Effector memory CD8-positive, alpha-beta T cell (primary cell): ENCODE measurements at regions not wholly inside any gene's neighbourhood (a gene's known extent, or its start where the extent isn't known, plus 50 kb on each side); places are given as distances from the start of the nearest gene placed in this dataset.

Experiments used
- ATAC-seq: fragments of 150-1000 bp; cut with Tn5 transposase; replicated peaks from 2 replicates; pipeline ENCODE4 v1.10.0; 2021; ENCODE audit warnings: mild to moderate bottlenecking, moderate library complexity
- DNase-seq, 3 experiments: peaks; one replicate each; pipeline ENCODE4 v3.0.0; 2021
- H3K27ac Mint-ChIP-seq, 2 donors: one replicate each; pipeline ENCODE4 v1.8.0; 2022; ENCODE audit warnings: mild to moderate bottlenecking in 2 of 2, mixed read lengths in 2 of 2, moderate library complexity in 2 of 2
- H3K27me3 Mint-ChIP-seq, 2 donors: one replicate each; pipeline ENCODE4 v1.8.0; 2022; ENCODE audit warnings: mixed read lengths in 2 of 2
- H3K36me3 Mint-ChIP-seq: one replicate; pipeline ENCODE4 v1.8.0; 2022; ENCODE audit warnings: mild to moderate bottlenecking, moderate library complexity, mixed read lengths; ENCODE audit not compliant: insufficient read depth
- H3K4me1 Mint-ChIP-seq, 2 donors: one replicate each; pipeline ENCODE4 v1.8.0; 2022; ENCODE audit warnings: low read depth in 2 of 2, mixed read lengths in 2 of 2
- H3K4me3 Mint-ChIP-seq, 2 donors: one replicate each; pipeline ENCODE4 v1.8.0; 2022; ENCODE audit warnings: mild to moderate bottlenecking in 2 of 2, mixed read lengths in 2 of 2, moderate library complexity in 2 of 2
- H3K9me3 Mint-ChIP-seq, 2 donors: one replicate each; pipeline ENCODE4 v1.8.0; 2022; ENCODE audit warnings: mixed read lengths in 2 of 2

DNA sequence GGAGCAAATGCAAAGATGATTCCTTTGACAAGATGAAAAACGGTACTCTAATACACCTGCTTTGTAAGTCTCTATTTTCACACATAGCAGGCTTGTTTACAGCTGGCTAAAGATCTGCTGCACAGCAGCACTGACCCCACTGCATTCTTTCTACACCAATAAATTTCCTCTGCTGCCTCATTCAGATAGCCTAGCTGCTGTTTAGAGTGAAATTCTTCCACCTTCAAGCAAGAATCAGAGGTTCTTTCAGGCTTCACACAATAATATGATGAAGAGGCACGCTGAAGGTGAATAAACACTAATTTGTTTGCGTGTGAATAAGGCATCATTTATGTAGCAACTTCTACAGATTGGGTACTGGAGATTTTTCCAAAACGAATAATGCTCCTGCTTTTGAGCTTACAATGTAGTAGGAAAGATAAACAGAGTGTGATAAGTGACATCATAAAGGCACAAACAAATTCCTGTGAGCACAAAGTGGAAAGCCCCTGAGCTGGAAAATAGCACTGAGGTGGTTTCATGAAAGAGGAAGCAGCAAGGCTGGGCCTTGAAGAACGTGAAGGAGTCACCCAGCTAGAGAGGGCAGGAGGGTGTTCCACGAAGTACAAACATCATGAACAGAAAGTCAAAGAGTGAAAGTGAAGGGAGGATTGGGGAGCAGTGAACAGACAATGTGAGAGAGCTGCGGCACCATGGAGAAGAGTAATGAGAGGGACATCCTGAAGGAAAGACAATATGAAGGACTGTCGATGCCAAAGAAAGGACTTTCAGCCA, 543.4 kb downstream of the CD83 start:
- Mint-ChIP-seq H3K36me3 (peaks cover 5% of the 10 kb centered on the region), H3K9me3 (no peaks in the 10 kb centered on the region), H3K4me3 (no peak overlapping the region), H3K27me3 (peaks cover 11 to 13% of the 10 kb centered on the region in 2 donors), H3K27ac (no peak overlapping the region), H3K4me1 (peaks cover 11 to 18% of the 10 kb centered on the region in 2 donors)
- no peak for DNase-seq
- peak; percentile 60 for ATAC-seq

DNA sequence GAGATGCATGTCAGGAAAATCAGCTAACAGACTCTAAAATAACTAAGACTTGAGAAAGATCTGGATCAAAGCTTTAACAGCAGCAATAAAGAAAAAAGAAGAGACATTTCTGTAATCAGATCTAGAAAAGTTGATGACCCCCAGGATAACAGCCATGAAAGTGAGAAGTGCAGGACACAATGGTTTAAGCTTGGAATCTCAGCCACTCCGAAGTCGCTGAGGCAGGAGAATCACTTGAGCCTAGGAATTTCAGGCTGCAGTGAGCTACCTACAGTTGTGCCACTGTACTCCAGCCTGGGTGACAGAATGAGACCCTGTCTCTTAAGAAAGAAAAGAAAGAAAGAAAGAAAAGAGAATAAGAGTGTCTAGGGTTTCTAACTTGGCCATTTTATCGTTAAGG, 544.1 kb downstream of the CD83 start:
- peaks cover 11 to 16% of the 10 kb centered on the region in 2 donors for H3K4me1 Mint-ChIP-seq
- H3K9me3 Mint-ChIP-seq = no peaks in the 10 kb centered on the region
- ATAC-seq (no peak), DNase-seq (no peak)
- peaks cover 18 to 20% of the 10 kb centered on the region in 2 donors for H3K27me3 Mint-ChIP-seq
- H3K36me3 Mint-ChIP-seq = peaks cover 5% of the 10 kb centered on the region
- no peak overlapping the region for H3K27ac Mint-ChIP-seq
- H3K4me3 Mint-ChIP-seq = no peak overlapping the region

- H3K27me3 Mint-ChIP-seq = peaks cover 16% of the 10 kb centered on the region in 2 donors
- peak; percentile 74 for ATAC-seq
- DNase-seq = no peak
- H3K4me1 Mint-ChIP-seq = peaks cover 10 to 11% of the 10 kb centered on the region in 2 donors
- peak overlapping the region; percentile 54 to 72 for H3K4me3 Mint-ChIP-seq
- peaks cover 5% of the 10 kb centered on the region for H3K36me3 Mint-ChIP-seq
- no peaks in the 10 kb centered on the region for H3K9me3 Mint-ChIP-seq
- H3K27ac Mint-ChIP-seq = no peak overlapping the region
These were observed 546.6 kb downstream of the CD83 start for GRCh38 chr6:14664112-14664601.

GRCh38 chr6:14664621-14665315, 547.2 kb downstream of the CD83 start:
- no peak for DNase-seq
- Mint-ChIP-seq H3K4me1 (peaks cover 10 to 11% of the 10 kb centered on the region in 2 donors), H3K27ac (no peak overlapping the region), H3K9me3 (no peaks in the 10 kb centered on the region), H3K36me3 (peaks cover 5% of the 10 kb centered on the region), H3K4me3 (peak overlapping the region; percentile 54 to 72), H3K27me3 (peaks cover 11 to 14% of the 10 kb centered on the region in 2 donors)
- peak; percentile 19 for ATAC-seq

GRCh38 chr6:14665827-14666724, 548.5 kb downstream of the CD83 start:
- H3K36me3 Mint-ChIP-seq = peaks cover 5% of the 10 kb centered on the region
- no peak for DNase-seq
- no peak overlapping the region for H3K27ac Mint-ChIP-seq

GRCh38 chr6:14670806-14671205, 553.2 kb downstream of the CD83 start:
- H3K4me1 Mint-ChIP-seq = peaks cover 0 to 1% of the 10 kb centered on the region in 2 donors
- no peak overlapping the region for H3K27ac Mint-ChIP-seq
- DNase-seq (no peak), ATAC-seq (no peak)
- H3K27me3 Mint-ChIP-seq = peaks cover 9 to 22% of the 10 kb centered on the region in 2 donors
- H3K4me3 Mint-ChIP-seq = no peak overlapping the region
- H3K9me3 Mint-ChIP-seq = no peaks in the 10 kb centered on the region
- H3K36me3 Mint-ChIP-seq = no peaks in the 10 kb centered on the region

More at GRCh38 chr6:14665827-14666724, 548.5 kb downstream of the CD83 start:
- H3K27me3 Mint-ChIP-seq = peaks cover 10 to 24% of the 10 kb centered on the region in 2 donors
- peaks cover 10 to 11% of the 10 kb centered on the region in 2 donors for H3K4me1 Mint-ChIP-seq
- no peaks in the 10 kb centered on the region for H3K9me3 Mint-ChIP-seq
- ATAC-seq = peak; percentile 16
- H3K4me3 Mint-ChIP-seq = no peak overlapping the region

GRCh38 chr6:14671261-14671681, 553.7 kb downstream of the CD83 start:
- H3K36me3 Mint-ChIP-seq = no peaks in the 10 kb centered on the region
- ATAC-seq (no peak), DNase-seq (no peak)
- H3K4me1 Mint-ChIP-seq = peaks cover 0 to 1% of the 10 kb centered on the region in 2 donors
- H3K4me3 Mint-ChIP-seq = no peak overlapping the region
- no peak overlapping the region for H3K27ac Mint-ChIP-seq
- no peaks in the 10 kb centered on the region for H3K9me3 Mint-ChIP-seq
- peaks cover 5 to 17% of the 10 kb centered on the region in 2 donors for H3K27me3 Mint-ChIP-seq

DNA sequence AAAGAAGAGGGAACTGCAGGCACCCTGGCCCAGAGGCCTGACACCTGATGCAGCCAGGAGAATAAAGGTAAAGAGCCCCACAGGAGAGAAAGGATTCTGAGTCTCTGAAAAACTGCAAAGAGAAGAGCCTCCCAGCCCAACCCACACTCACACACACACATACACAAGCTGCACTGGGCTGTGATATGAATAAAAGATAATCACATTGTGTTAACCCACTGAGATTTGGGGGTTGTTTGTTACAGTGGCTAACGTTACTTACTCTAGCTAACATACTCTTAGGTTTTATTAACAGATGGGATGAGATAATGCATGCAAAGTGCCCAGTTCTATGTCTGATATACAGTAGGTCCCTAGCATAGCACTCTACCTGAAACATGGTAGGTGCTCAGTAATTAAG, 554.4 kb downstream of the CD83 start:
- H3K4me3 Mint-ChIP-seq = no peak overlapping the region
- peaks cover 0 to 1% of the 10 kb centered on the region in 2 donors for H3K4me1 Mint-ChIP-seq
- H3K9me3 Mint-ChIP-seq = no peaks in the 10 kb centered on the region
- no peaks in the 10 kb centered on the region for H3K36me3 Mint-ChIP-seq
- DNase-seq (no peak), ATAC-seq (no peak)
- no peak overlapping the region for H3K27ac Mint-ChIP-seq
- peaks cover 0 to 12% of the 10 kb centered on the region in 2 donors for H3K27me3 Mint-ChIP-seq

- no peaks in the 10 kb centered on the region for H3K36me3 Mint-ChIP-seq
- H3K27ac Mint-ChIP-seq = no peak overlapping the region
- DNase-seq (no peak), ATAC-seq (no peak)
- H3K27me3 Mint-ChIP-seq = peaks cover 0 to 12% of the 10 kb centered on the region in 2 donors
- peaks cover 0 to 1% of the 10 kb centered on the region in 2 donors for H3K4me1 Mint-ChIP-seq
- no peak overlapping the region for H3K4me3 Mint-ChIP-seq
- no peaks in the 10 kb centered on the region for H3K9me3 Mint-ChIP-seq
These were observed 555.6 kb downstream of the CD83 start for GRCh38 chr6:14673201-14673600.

DNA sequence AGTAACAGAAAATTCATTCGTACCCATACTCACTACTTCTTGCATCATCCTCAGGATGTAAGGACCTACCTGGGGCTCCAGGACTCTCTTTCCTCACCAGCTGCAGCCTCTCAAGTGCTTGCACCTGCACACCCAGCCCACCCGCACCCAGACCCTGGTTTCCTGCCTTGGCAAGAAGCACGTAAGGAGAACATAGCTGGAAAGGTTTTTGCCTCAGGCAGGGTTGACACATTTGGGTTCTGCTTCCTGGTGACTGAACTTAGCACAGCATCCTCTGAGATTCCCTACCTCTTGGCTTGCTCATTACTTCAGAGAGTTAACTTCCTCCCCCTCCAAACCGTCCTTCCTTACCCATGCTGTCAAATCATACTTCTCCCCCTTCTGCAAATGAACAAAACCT, 556.9 kb downstream of the CD83 start:
- Mint-ChIP-seq H3K4me3 (no peak overlapping the region), H3K27ac (no peak overlapping the region), H3K9me3 (no peaks in the 10 kb centered on the region), H3K36me3 (no peaks in the 10 kb centered on the region), H3K4me1 (peaks cover 0 to 1% of the 10 kb centered on the region in 2 donors), H3K27me3 (peaks cover 0 to 12% of the 10 kb centered on the region in 2 donors)
- DNase-seq (no peak), ATAC-seq (no peak)

DNA sequence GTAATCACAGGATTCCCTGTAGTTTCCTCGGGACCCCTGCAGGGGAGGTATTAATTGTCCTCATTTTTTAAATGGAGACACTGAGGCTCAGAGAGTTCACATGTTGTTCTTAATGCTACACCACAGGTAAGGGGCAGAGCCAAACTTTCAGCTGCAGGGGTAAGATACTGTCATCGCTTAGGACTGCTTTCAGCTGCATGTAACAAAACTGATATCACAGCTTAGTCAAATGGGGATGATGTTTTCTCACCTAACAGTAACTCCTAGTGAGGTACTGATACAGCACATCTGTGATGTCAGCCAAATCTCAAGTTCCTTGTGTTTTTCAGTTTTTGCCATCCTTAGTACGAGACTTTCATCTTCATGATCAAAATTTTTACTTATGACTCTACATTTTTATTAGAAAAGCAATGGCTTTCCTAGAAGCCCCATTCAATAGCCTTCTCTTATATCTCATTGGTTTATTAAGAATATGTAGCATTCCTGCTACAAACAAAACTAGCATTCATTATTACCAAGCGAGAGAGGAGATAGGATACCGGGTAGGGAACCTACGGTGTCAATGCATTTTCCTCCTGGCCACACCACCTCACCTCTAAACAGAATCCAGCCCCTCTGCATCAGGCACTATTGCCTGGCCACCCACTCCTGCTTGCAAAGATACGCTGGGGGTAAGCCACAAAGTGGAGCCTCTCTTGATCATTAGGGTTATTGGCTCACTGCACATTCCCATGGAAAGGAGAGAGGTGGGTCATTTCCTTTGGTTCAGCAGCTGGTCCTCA, 557.5 kb downstream of the CD83 start:
- ATAC-seq = no peak
- Mint-ChIP-seq H3K27me3 (peaks cover 0 to 7% of the 10 kb centered on the region in 2 donors), H3K4me1 (peaks cover 0 to 1% of the 10 kb centered on the region in 2 donors), H3K9me3 (no peaks in the 10 kb centered on the region), H3K36me3 (no peaks in the 10 kb centered on the region), H3K4me3 (no peak overlapping the region), H3K27ac (peak overlapping the region in 1 of 2 donors; percentile 7)
- DNase-seq = no peak

DNA sequence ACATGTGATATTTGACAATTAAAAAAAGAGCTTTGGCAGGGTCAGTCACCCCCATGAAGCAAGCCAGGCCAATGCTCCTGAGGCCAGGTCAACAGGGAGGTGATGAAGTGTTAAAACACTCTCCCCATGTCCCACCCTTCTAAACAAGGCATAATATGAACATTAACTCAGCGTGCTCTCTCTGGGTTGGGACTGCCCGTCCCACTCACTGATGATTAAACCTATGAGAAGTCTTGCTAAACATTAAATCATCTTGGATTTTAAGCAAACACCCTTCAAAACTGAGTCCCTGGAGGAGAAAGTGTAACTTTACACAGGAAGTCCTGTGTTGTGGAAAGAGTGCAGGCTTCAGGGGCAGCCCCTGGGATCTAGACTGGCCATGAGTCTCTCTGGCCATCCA, 558.5 kb downstream of the CD83 start:
- ATAC-seq = no peak
- no peak overlapping the region for H3K4me3 Mint-ChIP-seq
- H3K27ac Mint-ChIP-seq = peak overlapping the region in 1 of 2 donors; percentile 7
- peaks cover 0 to 1% of the 10 kb centered on the region in 2 donors for H3K4me1 Mint-ChIP-seq
- H3K27me3 Mint-ChIP-seq = no peaks in the 10 kb centered on the region
- no peaks in the 10 kb centered on the region for H3K36me3 Mint-ChIP-seq
- no peak for DNase-seq
- no peaks in the 10 kb centered on the region for H3K9me3 Mint-ChIP-seq
